Ishikawa (cell line): ENCODE measurements at regions not wholly inside any gene's neighbourhood (a gene's known extent, or its start where the extent isn't known, plus 50 kb on each side); places are given as distances from the start of the nearest gene placed in this dataset.
A peak's percentile ranks its signal among the peaks of the same experiment; 100 is the strongest.

Source experiments
- CEBPB ChIP-seq: IDR thresholded peaks from 2 replicates; pipeline ENCODE4 v1.6.1; 2012
- CREB1 ChIP-seq: IDR thresholded peaks from 2 replicates; pipeline ENCODE4 v1.6.1; 2012; ENCODE audit warnings: low read depth
- EGR1 ChIP-seq: IDR thresholded peaks from 2 replicates; pipeline ENCODE4 v1.6.1; 2012
- EP300 ChIP-seq: IDR thresholded peaks from 2 replicates; pipeline ENCODE4 v1.6.1; 2012; ENCODE audit warnings: borderline replicate concordance
- FOXM1 ChIP-seq: IDR thresholded peaks from 2 replicates; pipeline ENCODE4 v1.6.1; 2012; ENCODE audit warnings: low read depth, borderline replicate concordance
- NFIC ChIP-seq: IDR thresholded peaks from 2 replicates; pipeline ENCODE4 v1.6.1; 2012
- RAD21 ChIP-seq: IDR thresholded peaks from 2 replicates; pipeline ENCODE4 v1.6.1; 2012; ENCODE audit warnings: low read depth
- TAF1 ChIP-seq: IDR thresholded peaks from 2 replicates; pipeline ENCODE4 v1.6.1; 2012; ENCODE audit warnings: low read depth, mild to moderate bottlenecking
- TCF12 ChIP-seq: IDR thresholded peaks from 2 replicates; pipeline ENCODE4 v1.6.1; 2012; ENCODE audit warnings: low read depth
- TEAD4 ChIP-seq: IDR thresholded peaks from 2 replicates; pipeline ENCODE4 v1.6.1; 2012
- USF1 ChIP-seq: IDR thresholded peaks from 2 replicates; pipeline ENCODE4 v1.6.1; 2012
- YY1 ChIP-seq: IDR thresholded peaks from 2 replicates; pipeline ENCODE4 v1.6.1; 2012; ENCODE audit warnings: low read depth
- ZBTB7A ChIP-seq: IDR thresholded peaks from 2 replicates; pipeline ENCODE4 v1.6.1; 2012; ENCODE audit warnings: low read depth
- TF ChIP-seq, protein P1 (sequence below): IDR thresholded peaks from 2 replicates; pipeline ENCODE4 v1.6.1; 2012
- TF ChIP-seq, protein P2 (sequence below): IDR thresholded peaks from 2 replicates; pipeline ENCODE4 v1.6.1; 2012; ENCODE audit warnings: low read depth, mild to moderate bottlenecking

DNA sequence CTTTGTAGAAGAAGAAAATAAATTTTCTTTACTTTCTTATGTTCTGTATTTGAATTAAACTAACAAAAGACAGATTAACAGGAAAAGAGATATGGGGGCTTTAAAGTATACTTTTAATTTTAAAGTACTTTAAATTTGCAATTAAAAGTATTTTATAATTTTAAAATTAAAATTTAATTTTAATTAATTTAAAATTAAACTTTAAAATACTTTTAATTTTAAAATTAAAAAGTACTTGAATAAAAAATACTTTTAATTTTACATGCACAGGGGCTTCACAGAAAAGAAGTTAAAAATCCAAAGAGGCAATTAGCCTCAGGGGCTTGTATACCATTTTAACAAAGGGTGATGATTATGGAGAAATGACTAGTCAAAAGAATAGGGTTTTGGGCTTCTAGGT is 420.5 kb upstream of the TGFBR2 start:
- TF ChIP-seq FOXM1 (no peak), ZBTB7A (no peak), RAD21 (no peak), CREB1 (no peak), EGR1 (no peak)
- TF ChIP-seq, protein P1, sequence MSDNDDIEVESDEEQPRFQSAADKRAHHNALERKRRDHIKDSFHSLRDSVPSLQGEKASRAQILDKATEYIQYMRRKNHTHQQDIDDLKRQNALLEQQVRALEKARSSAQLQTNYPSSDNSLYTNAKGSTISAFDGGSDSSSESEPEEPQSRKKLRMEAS, result no peak

DNA sequence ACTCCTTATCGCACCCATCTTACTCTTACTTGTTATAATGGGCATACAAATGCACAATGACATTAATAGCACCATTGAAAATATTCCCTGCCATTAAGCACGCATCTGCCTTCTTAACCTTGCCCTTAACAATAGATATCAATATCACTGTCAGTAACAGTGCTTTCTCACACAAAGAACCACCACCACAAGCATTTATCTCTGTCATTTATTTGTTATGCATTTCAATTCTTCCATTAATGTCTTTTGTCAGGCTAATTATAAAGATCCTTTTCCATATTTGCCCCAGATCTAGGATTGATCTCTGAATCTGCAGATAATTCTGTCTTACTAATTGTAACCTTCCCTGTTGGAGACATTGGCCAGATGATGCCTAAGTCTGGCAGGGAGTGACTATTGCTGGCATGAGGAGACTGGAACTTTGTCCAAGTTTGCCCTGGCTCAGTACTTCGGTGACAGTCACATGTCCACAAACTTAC is 419.6 kb upstream of the TGFBR2 start:
- TF ChIP-seq USF1 (no peak), EP300 (no peak), EGR1 (no peak), RAD21 (no peak), CEBPB (no peak), CREB1 (no peak), TAF1 (no peak), ZBTB7A (no peak), FOXM1 (no peak), YY1 (no peak)
- TF ChIP-seq, protein P1, result no peak
- TF ChIP-seq, protein P2, sequence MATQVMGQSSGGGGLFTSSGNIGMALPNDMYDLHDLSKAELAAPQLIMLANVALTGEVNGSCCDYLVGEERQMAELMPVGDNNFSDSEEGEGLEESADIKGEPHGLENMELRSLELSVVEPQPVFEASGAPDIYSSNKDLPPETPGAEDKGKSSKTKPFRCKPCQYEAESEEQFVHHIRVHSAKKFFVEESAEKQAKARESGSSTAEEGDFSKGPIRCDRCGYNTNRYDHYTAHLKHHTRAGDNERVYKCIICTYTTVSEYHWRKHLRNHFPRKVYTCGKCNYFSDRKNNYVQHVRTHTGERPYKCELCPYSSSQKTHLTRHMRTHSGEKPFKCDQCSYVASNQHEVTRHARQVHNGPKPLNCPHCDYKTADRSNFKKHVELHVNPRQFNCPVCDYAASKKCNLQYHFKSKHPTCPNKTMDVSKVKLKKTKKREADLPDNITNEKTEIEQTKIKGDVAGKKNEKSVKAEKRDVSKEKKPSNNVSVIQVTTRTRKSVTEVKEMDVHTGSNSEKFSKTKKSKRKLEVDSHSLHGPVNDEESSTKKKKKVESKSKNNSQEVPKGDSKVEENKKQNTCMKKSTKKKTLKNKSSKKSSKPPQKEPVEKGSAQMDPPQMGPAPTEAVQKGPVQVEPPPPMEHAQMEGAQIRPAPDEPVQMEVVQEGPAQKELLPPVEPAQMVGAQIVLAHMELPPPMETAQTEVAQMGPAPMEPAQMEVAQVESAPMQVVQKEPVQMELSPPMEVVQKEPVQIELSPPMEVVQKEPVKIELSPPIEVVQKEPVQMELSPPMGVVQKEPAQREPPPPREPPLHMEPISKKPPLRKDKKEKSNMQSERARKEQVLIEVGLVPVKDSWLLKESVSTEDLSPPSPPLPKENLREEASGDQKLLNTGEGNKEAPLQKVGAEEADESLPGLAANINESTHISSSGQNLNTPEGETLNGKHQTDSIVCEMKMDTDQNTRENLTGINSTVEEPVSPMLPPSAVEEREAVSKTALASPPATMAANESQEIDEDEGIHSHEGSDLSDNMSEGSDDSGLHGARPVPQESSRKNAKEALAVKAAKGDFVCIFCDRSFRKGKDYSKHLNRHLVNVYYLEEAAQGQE, result no peak

- TF ChIP-seq CREB1, result no peak
- no peak for TF ChIP-seq USF1
- TF ChIP-seq EP300, result no peak
- TF ChIP-seq YY1, result no peak
- TF ChIP-seq FOXM1, result no peak
- no peak for TF ChIP-seq EGR1
- no peak for TF ChIP-seq TCF12
- TF ChIP-seq NFIC, result no peak
- TF ChIP-seq RAD21, result no peak
Measured at GRCh38 chr3:30187366-30187765, 419.0 kb upstream of the TGFBR2 start.

GRCh38 chr3:30188713-30189112 is 417.7 kb upstream of the TGFBR2 start:
- TF ChIP-seq, protein P1, result no peak
- TF ChIP-seq YY1 (no peak), TCF12 (0 out of 2 replicates have a peak, but pooled peaks have one; percentile 32), NFIC (peak; percentile 63; the same call in 1 of the 2 replicates)

GRCh38 chr3:30189900-30190299 is 416.5 kb upstream of the TGFBR2 start:
- TF ChIP-seq EP300, result no peak
- TF ChIP-seq ZBTB7A, result no peak
- no peak for TF ChIP-seq CREB1
- TF ChIP-seq TEAD4, result no peak
- no peak for TF ChIP-seq EGR1
- no peak for TF ChIP-seq TAF1
- no peak for TF ChIP-seq USF1
- TF ChIP-seq, protein P1, result no peak
- TF ChIP-seq, protein P2, result no peak
- TF ChIP-seq TCF12, result no peak
- no peak for TF ChIP-seq YY1
- TF ChIP-seq RAD21, result no peak
- no peak for TF ChIP-seq CEBPB
- no peak for TF ChIP-seq NFIC
- no peak for TF ChIP-seq FOXM1
